ENCODE measurements at regions not wholly inside any gene's neighbourhood (a gene's known extent, or its start where the extent isn't known, plus 50 kb on each side); places are given as distances from the start of the nearest gene placed in this dataset.
"Not testable (repeated sequence)": the region's sequence is repeated elsewhere in the genome, so short reads cannot be mapped to it uniquely, and the experiment has no call there.

GRCh38 chr6:118719351-118720124 is 68.1 kb upstream of the CEP85L start:
- DNase-seq (ENCODE audit: low read depth) = no peak

GRCh38 chr6:118718903-118719302 is 67.5 kb upstream of the CEP85L start:
- DNase-seq (ENCODE audit: low read depth) = no peak

DNA sequence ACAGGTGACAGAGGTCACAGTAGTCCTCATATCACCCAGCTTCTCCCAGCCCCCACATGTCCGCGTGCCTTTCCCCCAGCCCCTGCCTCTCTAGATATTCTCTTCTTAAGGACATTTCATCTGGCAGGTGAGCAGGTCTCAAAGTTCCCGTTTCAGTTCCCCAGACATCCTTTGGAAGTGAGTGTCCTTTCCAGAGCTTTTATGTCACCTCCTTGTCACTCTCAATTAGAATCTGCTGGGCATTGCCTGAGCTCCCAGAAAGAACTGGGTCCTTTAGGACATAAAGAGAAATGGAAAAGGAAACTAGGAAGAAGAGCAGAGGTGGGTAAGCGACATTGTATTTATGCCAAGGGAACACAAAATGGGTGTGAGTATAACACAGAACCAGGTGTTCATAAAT is 66.9 kb upstream of the CEP85L start:
- DNase-seq (ENCODE audit: low read depth) = no peak

DNA sequence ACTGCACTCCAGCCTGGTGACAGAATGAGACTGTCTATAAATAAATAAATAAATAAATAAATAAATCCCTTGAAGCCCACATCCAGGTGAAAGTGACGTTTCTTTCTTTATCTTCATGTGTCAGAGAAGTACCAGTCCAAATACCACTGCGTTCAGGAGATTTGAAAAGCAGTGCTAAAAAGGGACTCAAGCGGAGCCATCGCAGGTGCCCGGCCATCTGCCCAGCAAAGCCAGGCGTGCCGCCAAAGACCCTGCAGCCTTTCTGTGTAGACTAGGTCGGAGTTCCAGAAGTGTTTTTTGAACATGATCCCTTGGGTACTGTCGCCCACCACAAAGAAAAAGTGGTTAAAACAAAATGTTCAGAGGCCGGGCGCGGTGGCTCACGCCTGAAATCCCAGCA is 65.7 kb upstream of the CEP85L start:
- no peak for DNase-seq (ENCODE audit: low read depth)

- DNase-seq (ENCODE audit: low read depth) = not testable (repeated sequence)
These were observed 64.5 kb upstream of the CEP85L start for GRCh38 chr6:118715907-118716306.

DNA sequence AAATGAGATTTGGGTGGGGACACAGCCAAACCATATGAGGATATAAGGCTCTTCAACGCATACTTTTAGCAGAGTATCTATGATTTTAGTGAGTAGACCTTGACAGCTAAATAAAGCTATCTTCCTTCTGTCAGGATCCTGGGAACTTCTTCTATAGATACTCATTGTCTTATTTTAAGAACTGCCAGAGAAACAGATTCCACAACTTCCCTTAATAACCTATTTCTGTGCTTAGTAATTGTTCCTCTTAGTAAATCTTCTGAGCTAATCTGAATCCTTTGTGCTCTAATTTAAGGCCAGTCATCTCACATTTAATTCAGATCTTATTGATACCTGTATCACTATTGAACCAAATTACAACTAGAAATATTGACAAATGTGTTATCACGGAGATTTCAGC is 64.0 kb upstream of the CEP85L start:
- DNase-seq (ENCODE audit: low read depth) = no peak

GRCh38 chr6:118714756-118715155 is 63.4 kb upstream of the CEP85L start:
- no peak for DNase-seq (ENCODE audit: low read depth)

- no peak for DNase-seq (ENCODE audit: low read depth)
These were observed 61.6 kb upstream of the CEP85L start for GRCh38 chr6:118712969-118713368.

- DNase-seq (ENCODE audit: low read depth) = no peak
These were observed 59.2 kb upstream of the CEP85L start for GRCh38 chr6:118710616-118711015.

- DNase-seq (ENCODE audit: low read depth) = peak; percentile 51
These were observed 58.5 kb upstream of the CEP85L start for GRCh38 chr6:118709859-118710350.

DNA sequence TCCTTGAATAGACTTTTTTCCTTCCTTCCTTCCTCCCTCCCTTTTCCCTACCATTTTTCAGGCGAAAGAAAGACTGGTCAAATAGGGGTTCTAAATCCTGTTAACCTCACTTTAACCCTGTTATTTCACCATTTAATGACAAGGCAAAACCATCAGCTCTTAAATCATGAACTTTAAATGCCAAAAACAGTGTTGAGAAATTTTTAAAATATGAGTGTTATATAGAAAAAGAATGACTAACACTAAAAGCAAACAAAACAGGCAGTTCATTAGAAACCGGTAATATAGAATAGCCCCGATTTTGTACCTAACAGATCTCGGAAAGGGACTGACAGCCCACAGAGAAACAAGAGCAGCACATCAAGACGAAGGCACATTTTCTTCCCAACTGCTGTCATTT is 57.4 kb upstream of the CEP85L start:
- DNase-seq (ENCODE audit: low read depth) = no peak

DNA sequence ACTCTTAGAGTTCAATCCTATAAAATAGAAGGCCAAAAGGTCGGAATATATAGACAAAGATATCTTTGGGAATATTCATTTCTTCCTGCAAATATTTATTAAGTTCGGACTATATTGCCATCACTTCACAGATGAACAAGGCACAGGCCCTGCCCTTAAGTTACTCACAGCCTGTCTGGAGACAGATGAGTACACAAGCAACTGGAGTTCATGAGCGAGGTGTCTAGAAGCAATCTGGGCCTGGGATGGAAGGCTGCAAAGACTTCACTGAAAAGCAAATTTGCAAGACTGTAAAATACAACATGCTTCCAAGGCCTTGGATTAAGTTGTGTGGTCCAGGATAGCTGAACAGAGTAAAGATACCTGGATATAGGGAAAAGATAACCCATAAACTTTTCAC is 56.7 kb upstream of the CEP85L start:
- no peak for DNase-seq (ENCODE audit: low read depth)

GRCh38 chr6:118706702-118707101 is 55.3 kb upstream of the CEP85L start:
- DNase-seq (ENCODE audit: low read depth) = peak; percentile 54

GRCh38 chr6:118705544-118706491 is 54.4 kb upstream of the CEP85L start:
- peak; percentile 73 for DNase-seq (ENCODE audit: low read depth)

DNA sequence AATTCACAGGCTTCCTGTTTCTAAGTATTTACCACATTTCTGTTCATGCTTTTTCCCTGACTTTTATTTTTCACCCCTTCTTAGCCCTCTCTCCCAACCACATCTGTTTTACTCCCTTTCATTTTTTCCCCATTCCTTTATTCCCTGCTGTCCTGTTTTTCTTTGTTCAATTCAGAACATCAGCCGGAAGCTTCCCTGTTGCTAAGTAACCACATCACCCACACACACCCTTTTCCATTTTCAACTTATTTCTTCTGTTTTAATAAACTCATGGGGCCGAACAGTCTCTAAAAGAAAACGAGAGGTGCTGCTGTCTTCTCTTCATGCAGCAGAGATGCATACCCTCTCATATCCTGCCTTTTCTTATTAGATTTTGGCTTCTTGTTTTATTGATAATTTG is 53.5 kb upstream of the CEP85L start:
- no peak for DNase-seq (ENCODE audit: low read depth)

DNA sequence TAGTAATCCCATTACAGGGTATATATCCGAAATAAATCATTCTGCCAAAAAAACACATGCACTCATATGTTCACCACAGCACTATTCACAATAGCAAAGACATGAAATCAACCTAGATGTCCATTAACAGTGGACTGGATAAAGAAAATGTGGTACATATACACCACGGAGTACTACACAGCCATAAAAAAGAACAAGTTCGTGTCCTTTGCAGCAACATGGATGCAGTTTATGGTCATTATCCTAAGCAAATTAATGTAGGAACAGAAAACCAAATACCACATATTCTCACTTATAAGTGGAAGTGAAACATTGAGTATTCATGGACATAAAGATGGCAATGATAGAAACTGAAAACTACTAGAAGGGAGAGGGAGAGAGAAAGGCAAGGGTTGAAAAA is 49.9 kb upstream of the CEP85L start:
- DNase-seq (ENCODE audit: low read depth) = not testable (repeated sequence)
